ENCODE measurements at regions not wholly inside any gene's neighbourhood (a gene's known extent, or its start where the extent isn't known, plus 50 kb on each side); places are given as distances from the start of the nearest gene placed in this dataset.

DNA sequence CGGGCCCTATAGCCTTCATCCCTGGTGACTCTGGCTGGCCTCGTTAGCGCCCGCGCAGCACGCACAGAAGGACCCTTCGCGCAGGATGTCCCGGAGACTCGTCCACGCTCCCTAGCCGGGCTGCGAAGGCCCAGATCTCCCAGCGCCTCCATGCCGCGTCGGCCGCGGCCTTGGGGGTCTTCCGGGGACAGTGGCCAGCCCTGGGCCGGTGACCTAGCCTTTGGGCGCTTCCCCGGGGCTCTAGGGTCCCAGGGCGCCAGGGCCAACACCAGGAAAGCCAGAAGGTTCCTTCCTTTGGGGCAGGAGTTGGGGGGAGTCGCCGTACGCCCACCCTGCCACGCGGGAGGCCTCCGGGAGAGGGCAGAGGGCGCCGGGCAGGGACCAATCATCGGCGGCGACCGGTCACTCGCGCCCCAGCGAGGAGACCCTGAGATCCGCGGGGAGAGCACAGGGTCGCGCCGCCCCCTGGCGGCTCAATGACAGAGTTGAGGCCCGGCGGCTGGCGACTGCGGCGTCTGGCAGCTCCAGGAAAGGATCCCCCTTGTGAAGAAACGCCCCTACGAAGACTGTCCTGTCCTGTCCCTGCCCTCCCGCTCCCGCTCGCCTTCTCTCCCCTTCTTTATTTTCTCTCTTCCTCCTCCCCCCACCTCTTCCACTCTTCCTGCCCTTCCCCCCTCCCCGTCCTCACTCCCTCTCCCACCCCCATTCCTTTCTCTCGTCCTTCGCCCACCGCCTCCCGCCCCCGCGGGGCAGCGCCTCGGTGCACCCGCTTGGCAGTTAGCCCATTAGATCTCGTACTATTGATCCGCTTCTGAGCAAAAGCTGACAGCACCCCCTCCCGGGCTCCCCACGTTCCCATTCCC is 62.3 kb upstream of the LBX1 start:
- TF ChIP-seq EZH2 (IDR thresholded peaks at IDR 0.05; ENCODE audit: borderline replicate concordance, low read depth, low read length, severe bottlenecking) = peak; percentile 6
- TF ChIP-seq, protein P1, sequence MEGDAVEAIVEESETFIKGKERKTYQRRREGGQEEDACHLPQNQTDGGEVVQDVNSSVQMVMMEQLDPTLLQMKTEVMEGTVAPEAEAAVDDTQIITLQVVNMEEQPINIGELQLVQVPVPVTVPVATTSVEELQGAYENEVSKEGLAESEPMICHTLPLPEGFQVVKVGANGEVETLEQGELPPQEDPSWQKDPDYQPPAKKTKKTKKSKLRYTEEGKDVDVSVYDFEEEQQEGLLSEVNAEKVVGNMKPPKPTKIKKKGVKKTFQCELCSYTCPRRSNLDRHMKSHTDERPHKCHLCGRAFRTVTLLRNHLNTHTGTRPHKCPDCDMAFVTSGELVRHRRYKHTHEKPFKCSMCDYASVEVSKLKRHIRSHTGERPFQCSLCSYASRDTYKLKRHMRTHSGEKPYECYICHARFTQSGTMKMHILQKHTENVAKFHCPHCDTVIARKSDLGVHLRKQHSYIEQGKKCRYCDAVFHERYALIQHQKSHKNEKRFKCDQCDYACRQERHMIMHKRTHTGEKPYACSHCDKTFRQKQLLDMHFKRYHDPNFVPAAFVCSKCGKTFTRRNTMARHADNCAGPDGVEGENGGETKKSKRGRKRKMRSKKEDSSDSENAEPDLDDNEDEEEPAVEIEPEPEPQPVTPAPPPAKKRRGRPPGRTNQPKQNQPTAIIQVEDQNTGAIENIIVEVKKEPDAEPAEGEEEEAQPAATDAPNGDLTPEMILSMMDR (IDR thresholded peaks at IDR 0.05; ENCODE audit: extremely low read depth in 1 of 2, insufficient read depth in 1 of 2, low read depth in 1 of 2, low read length in 2 of 2) = peak; percentile 61 to 90
- no peak for TF ChIP-seq POLR2A (IDR thresholded peaks at IDR 0.05; ENCODE audit: low read depth, low read length)
- Histone ChIP-seq H3K27me3 (ENCODE audit: control insufficient read depth in 2 of 2, insufficient read depth in 2 of 2, low read length in 2 of 2) (peaks cover 54 to 56% of the 10 kb centered on the region in 2 experiments), H3K9me1 (replicated peaks; ENCODE audit: control insufficient read depth, extremely low read depth, insufficient read depth, low read length) (no peaks in the 10 kb centered on the region), H4K20me1 (replicated peaks; ENCODE audit: control insufficient read depth, extremely low read depth, insufficient read depth, low read length) (no peaks in the 10 kb centered on the region), H2AFZ (ENCODE audit: low read depth, low read length) (peak overlapping the region; percentile 28), H3K9ac (replicated peaks; ENCODE audit: extremely low read depth, insufficient read depth, low read length) (no peak overlapping the region), H3K4me1 (ENCODE audit: control insufficient read depth, extremely low read depth, insufficient read depth, low read length) (peaks cover 2% of the 10 kb centered on the region), H3K9me3 (replicated peaks; ENCODE audit: control insufficient read depth, insufficient read depth, low read length) (no peaks in the 10 kb centered on the region), H3K36me3 (ENCODE audit: control insufficient read depth in 2 of 2, extremely low read depth in 1 of 2, insufficient read depth in 2 of 2, low read length in 2 of 2) (no peaks in the 10 kb centered on the region), H3K79me2 (ENCODE audit: control insufficient read depth, insufficient read depth, low read length) (no peaks in the 10 kb centered on the region), H3K4me3 (replicated peaks in 1 of 3; ENCODE audit: insufficient read depth in 1 of 3, low read depth in 1 of 3, low read length in 3 of 3) (peak overlapping the region in 2 of 3 experiments; percentile 32 to 46), H3K4me2 (ENCODE audit: insufficient read depth, low read length) (peak overlapping the region; percentile 13), H3K27ac (ENCODE audit: insufficient read depth, low read depth, low read length) (no peak overlapping the region)
- CTCF ChIA-PET = interaction anchor here (0.6 to 4.0 kb wide), 29 partner anchors 9 to 289 kb away, joined by 3 to 52 read pairs (median 5); no protein-coding TSS in a partner anchor
- POLR2A ChIA-PET = interaction anchor here (1.8 kb wide), 1 partner anchor 77 kb away, joined by 4 read pairs; no protein-coding TSS in a partner anchor
- BruUV-seq (replicated peaks) = no TSS peak
- intact Hi-C loops (cut with micrococcal nuclease) (loop anchor here (1.0 to 5.0 kb wide), 2 partner anchors 78 to 129 kb away; no protein-coding TSS in a partner anchor), dilution Hi-C loops (cut with MboI; ENCODE audit: extremely low pct_ligation_motif_present, low sequenced_read_pairs) (no loop called here)
- FAIRE-seq = peak; percentile 8
- DNase-seq (ENCODE audit: low read depth, low spot score) = peak; percentile 33

Measured in endothelial cell of umbilical vein (primary cell).